ACHN (cell line): ENCODE measurements at regions not wholly inside any gene's neighbourhood (a gene's known extent, or its start where the extent isn't known, plus 50 kb on each side); places are given as distances from the start of the nearest gene placed in this dataset.

Experiments used
- DNase-seq: peaks from one replicate; pipeline ENCODE4 v3.0.0-alpha.2; 2015
- in situ Hi-C: cut with HindIII; loops from 2 replicates; pipeline ENCODE4 v1.10.0; 2017; ENCODE audit warnings: low sequenced_read_pairs, low pct_ligation_motif_present, low pct_unique_long_range_greater_than_20kb

- DNase-seq = no peak
- in situ Hi-C loops = no loop called here
Observed at GRCh38 chr10:131844529-131845084, 56.2 kb upstream of the PPP2R2D start.

- in situ Hi-C loops = no loop called here
- no peak for DNase-seq
Observed at GRCh38 chr10:131845505-131846239, 55.1 kb upstream of the PPP2R2D start.

- no peak for DNase-seq
- in situ Hi-C loops = no loop called here
Observed at GRCh38 chr10:131846240-131847101, 54.3 kb upstream of the PPP2R2D start.

GRCh38 chr10:131847241-131847783 is 53.5 kb upstream of the PPP2R2D start:
- in situ Hi-C loops = no loop called here
- no peak for DNase-seq

GRCh38 chr10:131848296-131848695 is 52.5 kb upstream of the PPP2R2D start:
- in situ Hi-C loops = no loop called here
- no peak for DNase-seq

- in situ Hi-C loops = no loop called here
- no peak for DNase-seq
Observed at GRCh38 chr10:131848741-131849590, 51.8 kb upstream of the PPP2R2D start.

GRCh38 chr10:131849591-131850382 is 51.0 kb upstream of the PPP2R2D start:
- DNase-seq = no peak

GRCh38 chr10:131850383-131850870 is 50.4 kb upstream of the PPP2R2D start:
- in situ Hi-C loops = no loop called here
- no peak for DNase-seq

More at GRCh38 chr10:131849591-131850382, 51.0 kb upstream of the PPP2R2D start:
- in situ Hi-C loops = no loop called here
